ENCODE measurements at regions not wholly inside any gene's neighbourhood (a gene's known extent, or its start where the extent isn't known, plus 50 kb on each side); places are given as distances from the start of the nearest gene placed in this dataset.

- TF ChIP-seq CTCF (IDR thresholded peaks at IDR 0.05) (no peak), POLR2A (IDR thresholded peaks at IDR 0.05) (no peak)
Measured at GRCh38 chr20:6651561-6651960, 115.9 kb upstream of the BMP2 start.

Measured in ovary (tissue), 3 donors.